A549 (cell line): ENCODE measurements at regions not wholly inside any gene's neighbourhood (a gene's known extent, or its start where the extent isn't known, plus 50 kb on each side); places are given as distances from the start of the nearest gene placed in this dataset.

Experiments
- CBX2 ChIP-seq: fragments of 200-600 bp; sonication (generic); IDR thresholded peaks from 2 replicates; pipeline ENCODE4 v1.6.1; 2016; ENCODE audit warnings: low read depth, mild to moderate bottlenecking, borderline replicate concordance
- CBX8 ChIP-seq: fragments of 200-600 bp; sonication (generic); IDR thresholded peaks from 2 replicates; pipeline ENCODE4 v1.6.1; 2016
- CTCF ChIP-seq: fragments of >200 bp; sonication (Bioruptor Twin); formaldehyde crosslinking; IDR thresholded peaks from 3 replicates; pipeline ENCODE4 v1.5.1; 2016
- JUNB ChIP-seq: fragments of >200 bp; sonication (Bioruptor Twin); formaldehyde crosslinking; IDR thresholded peaks from 2 replicates; pipeline ENCODE4 v1.6.1; 2016
- NFE2L2 ChIP-seq: fragments of 150-350 bp; conservative IDR thresholded peaks from 2 replicates; pipeline ENCODE4 v1.6.1; 2014; ENCODE audit warnings: low read length
- POLR2A ChIP-seq: IDR thresholded peaks from 2 replicates; pipeline ENCODE4 v1.6.1; 2012; ENCODE audit warnings: mild to moderate bottlenecking, low read length
- RAD21 ChIP-seq, 2 experiments: fragments of >200 bp in 1 of 2; sonication (Bioruptor Twin) in 1 of 2; formaldehyde crosslinking in 1 of 2; IDR thresholded peaks in 1 of 2; conservative IDR thresholded peaks in 1 of 2; 2 replicates in 1 of 2; 3 replicates in 1 of 2; pipeline ENCODE4 v1.6.1; 2012 to 2018; ENCODE audit warnings: inconsistent platforms in 1 of 2
- RFX5 ChIP-seq: fragments of 450-650 bp; IDR thresholded peaks from 2 replicates; pipeline ENCODE4 v1.7.1; 2014; ENCODE audit warnings: antibody characterized with exemption, mild to moderate bottlenecking, moderate library complexity
- SMC3 ChIP-seq: fragments of >200 bp; sonication (Bioruptor Twin); formaldehyde crosslinking; IDR thresholded peaks from 3 replicates; pipeline ENCODE4 v1.6.1; 2018; ENCODE audit warnings: inconsistent platforms
- TF ChIP-seq, protein P1 (sequence below): fragments of 200-600 bp; sonication (generic); IDR thresholded peaks from 2 replicates; pipeline ENCODE4 v1.6.1; 2016; ENCODE audit warnings: antibody characterized with exemption, mild to moderate bottlenecking, moderate library complexity
- TF ChIP-seq, protein P2 (sequence below): fragments of >200 bp; sonication (Bioruptor Twin); formaldehyde crosslinking; IDR thresholded peaks from 3 replicates; pipeline ENCODE4 v1.6.1; 2016
- TF ChIP-seq, protein P3 (sequence below): IDR thresholded peaks from 2 replicates; pipeline ENCODE4 v1.6.1; 2012
- TF ChIP-seq, protein P4 (sequence below): fragments of 150-350 bp; IDR thresholded peaks from 2 replicates; pipeline ENCODE4 v1.6.1; 2014; ENCODE audit warnings: low read depth, mild to moderate bottlenecking, low read length

DNA sequence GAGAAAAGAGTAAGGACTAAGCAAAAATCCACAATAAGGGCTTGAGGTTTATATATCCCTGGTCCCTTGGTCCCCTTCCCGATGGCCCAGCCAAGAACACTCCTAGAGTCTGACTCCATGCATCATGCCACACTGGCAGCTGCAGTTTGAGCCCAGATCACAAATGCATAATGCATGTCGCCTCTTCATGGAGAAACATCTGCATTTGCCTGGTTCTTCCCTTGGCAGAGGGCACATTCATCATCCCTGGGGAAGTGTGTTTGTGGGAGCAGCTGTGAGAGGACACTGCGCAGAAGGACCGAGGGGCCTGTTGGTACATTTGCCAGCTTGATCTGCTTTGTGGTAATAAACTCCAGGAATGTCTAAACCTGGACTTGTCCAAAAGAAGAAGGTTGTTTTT is 731.8 kb downstream of the FGF9 start:
- TF ChIP-seq CTCF (no peak), POLR2A (no peak), SMC3 (no peak), JUNB (no peak), CBX2 (no peak), RAD21 (conservative IDR thresholded peaks at IDR 0.05 in 1 of 2, IDR thresholded peaks at IDR 0.05 in 1 of 2) (no peak), CBX8 (no peak), NFE2L2 (no peak), RFX5 (no peak)
- TF ChIP-seq, protein P1, sequence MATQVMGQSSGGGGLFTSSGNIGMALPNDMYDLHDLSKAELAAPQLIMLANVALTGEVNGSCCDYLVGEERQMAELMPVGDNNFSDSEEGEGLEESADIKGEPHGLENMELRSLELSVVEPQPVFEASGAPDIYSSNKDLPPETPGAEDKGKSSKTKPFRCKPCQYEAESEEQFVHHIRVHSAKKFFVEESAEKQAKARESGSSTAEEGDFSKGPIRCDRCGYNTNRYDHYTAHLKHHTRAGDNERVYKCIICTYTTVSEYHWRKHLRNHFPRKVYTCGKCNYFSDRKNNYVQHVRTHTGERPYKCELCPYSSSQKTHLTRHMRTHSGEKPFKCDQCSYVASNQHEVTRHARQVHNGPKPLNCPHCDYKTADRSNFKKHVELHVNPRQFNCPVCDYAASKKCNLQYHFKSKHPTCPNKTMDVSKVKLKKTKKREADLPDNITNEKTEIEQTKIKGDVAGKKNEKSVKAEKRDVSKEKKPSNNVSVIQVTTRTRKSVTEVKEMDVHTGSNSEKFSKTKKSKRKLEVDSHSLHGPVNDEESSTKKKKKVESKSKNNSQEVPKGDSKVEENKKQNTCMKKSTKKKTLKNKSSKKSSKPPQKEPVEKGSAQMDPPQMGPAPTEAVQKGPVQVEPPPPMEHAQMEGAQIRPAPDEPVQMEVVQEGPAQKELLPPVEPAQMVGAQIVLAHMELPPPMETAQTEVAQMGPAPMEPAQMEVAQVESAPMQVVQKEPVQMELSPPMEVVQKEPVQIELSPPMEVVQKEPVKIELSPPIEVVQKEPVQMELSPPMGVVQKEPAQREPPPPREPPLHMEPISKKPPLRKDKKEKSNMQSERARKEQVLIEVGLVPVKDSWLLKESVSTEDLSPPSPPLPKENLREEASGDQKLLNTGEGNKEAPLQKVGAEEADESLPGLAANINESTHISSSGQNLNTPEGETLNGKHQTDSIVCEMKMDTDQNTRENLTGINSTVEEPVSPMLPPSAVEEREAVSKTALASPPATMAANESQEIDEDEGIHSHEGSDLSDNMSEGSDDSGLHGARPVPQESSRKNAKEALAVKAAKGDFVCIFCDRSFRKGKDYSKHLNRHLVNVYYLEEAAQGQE: no peak
- TF ChIP-seq, protein P2, sequence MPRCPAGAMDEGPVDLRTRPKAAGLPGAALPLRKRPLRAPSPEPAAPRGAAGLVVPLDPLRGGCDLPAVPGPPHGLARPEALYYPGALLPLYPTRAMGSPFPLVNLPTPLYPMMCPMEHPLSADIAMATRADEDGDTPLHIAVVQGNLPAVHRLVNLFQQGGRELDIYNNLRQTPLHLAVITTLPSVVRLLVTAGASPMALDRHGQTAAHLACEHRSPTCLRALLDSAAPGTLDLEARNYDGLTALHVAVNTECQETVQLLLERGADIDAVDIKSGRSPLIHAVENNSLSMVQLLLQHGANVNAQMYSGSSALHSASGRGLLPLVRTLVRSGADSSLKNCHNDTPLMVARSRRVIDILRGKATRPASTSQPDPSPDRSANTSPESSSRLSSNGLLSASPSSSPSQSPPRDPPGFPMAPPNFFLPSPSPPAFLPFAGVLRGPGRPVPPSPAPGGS: no peak
- TF ChIP-seq, protein P3, sequence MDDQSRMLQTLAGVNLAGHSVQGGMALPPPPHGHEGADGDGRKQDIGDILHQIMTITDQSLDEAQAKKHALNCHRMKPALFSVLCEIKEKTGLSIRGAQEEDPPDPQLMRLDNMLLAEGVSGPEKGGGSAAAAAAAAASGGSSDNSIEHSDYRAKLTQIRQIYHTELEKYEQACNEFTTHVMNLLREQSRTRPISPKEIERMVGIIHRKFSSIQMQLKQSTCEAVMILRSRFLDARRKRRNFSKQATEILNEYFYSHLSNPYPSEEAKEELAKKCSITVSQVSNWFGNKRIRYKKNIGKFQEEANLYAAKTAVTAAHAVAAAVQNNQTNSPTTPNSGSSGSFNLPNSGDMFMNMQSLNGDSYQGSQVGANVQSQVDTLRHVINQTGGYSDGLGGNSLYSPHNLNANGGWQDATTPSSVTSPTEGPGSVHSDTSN: no peak
- TF ChIP-seq, protein P4, sequence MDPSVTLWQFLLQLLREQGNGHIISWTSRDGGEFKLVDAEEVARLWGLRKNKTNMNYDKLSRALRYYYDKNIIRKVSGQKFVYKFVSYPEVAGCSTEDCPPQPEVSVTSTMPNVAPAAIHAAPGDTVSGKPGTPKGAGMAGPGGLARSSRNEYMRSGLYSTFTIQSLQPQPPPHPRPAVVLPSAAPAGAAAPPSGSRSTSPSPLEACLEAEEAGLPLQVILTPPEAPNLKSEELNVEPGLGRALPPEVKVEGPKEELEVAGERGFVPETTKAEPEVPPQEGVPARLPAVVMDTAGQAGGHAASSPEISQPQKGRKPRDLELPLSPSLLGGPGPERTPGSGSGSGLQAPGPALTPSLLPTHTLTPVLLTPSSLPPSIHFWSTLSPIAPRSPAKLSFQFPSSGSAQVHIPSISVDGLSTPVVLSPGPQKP: no peak
